Epithelial cell of proximal tubule (primary cell): ENCODE measurements at regions not wholly inside any gene's neighbourhood (a gene's known extent, or its start where the extent isn't known, plus 50 kb on each side); places are given as distances from the start of the nearest gene placed in this dataset.

Experiments
- DNase-seq: peaks from one replicate; pipeline ENCODE4 v3.0.0-alpha.2; 2011; ENCODE audit warnings: low read depth
- H3K4me3 ChIP-seq: 2 replicates; pipeline ENCODE4 v1.5.1; 2011; ENCODE audit warnings: low read depth, mild to moderate bottlenecking, low read length
- CTCF ChIP-seq: conservative IDR thresholded peaks from 2 replicates; pipeline ENCODE4 v1.5.1; 2012; ENCODE audit warnings: low read depth, mild to moderate bottlenecking, low read length

GRCh38 chr5:4011943-4012342 lies 416.3 kb downstream of the IRX1 start:
- TF ChIP-seq CTCF, result no peak
- no peak overlapping the region for H3K4me3 ChIP-seq
- DNase-seq, result no peak

GRCh38 chr5:4013106-4013898 lies 417.7 kb downstream of the IRX1 start:
- no peak for DNase-seq
- TF ChIP-seq CTCF, result no peak
- H3K4me3 ChIP-seq, result no peak overlapping the region

- DNase-seq, result no peak
- no peak for TF ChIP-seq CTCF
- no peak overlapping the region for H3K4me3 ChIP-seq
Observed at GRCh38 chr5:4015709-4016108, 420.1 kb downstream of the IRX1 start.

- no peak for DNase-seq
- no peak for TF ChIP-seq CTCF
- H3K4me3 ChIP-seq, result no peak overlapping the region
Observed at GRCh38 chr5:4017076-4017803, 421.6 kb downstream of the IRX1 start.

GRCh38 chr5:4018007-4018406 lies 422.4 kb downstream of the IRX1 start:
- no peak overlapping the region for H3K4me3 ChIP-seq
- no peak for DNase-seq
- no peak for TF ChIP-seq CTCF

- no peak for DNase-seq
- no peak for TF ChIP-seq CTCF
- no peak overlapping the region for H3K4me3 ChIP-seq
Observed at GRCh38 chr5:4019009-4019769, 423.6 kb downstream of the IRX1 start.
